Mucosa of gallbladder (tissue), 1 donor: ENCODE measurements at regions not wholly inside any gene's neighbourhood (a gene's known extent, or its start where the extent isn't known, plus 50 kb on each side); places are given as distances from the start of the nearest gene placed in this dataset.

Experiments
- DNase-seq: peaks from one replicate; pipeline ENCODE4 v3.0.0-alpha.2; 2020; ENCODE audit warnings: low spot score
- donor health status: DM: no; HTN: no; CAD: no.

DNA sequence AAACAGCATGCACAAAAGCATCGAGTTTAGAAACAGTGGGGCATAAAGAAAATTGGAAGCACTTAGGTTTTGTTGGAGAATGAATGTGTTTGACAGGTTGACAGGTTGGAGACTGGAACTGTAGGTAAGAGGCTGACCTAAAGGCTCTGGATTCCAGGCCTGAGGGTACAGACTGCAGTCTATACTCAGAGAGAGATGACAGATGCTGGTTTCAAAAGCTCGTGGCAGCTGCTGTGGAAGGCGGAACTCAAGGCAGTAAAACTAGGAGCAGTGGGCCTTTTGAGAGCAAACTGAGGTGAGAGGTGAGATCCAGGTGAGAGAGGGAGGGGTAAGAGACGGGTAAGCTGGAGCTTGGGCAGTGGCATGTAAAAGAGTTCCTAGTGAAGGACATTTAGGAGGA lies 415.2 kb downstream of the TRIML1 start:
- no peak for DNase-seq

DNA sequence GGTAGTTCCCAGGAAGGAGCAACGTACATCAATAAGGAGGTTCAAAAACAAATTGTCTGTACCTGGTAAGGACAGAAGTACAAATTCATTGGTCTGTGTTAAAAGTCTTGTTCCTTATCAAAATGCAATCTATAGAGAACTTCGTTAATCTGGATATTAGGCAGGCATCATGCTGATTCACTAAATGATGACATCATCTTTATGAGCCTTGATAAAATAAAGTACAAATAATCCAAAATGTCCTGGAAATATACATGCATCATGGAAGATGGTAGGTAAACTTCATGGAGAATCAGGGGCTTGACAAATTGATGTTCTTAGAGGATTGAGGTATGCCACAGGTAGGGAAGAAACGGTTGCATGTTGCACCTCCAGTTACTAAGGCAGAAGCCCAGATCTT lies 433.9 kb downstream of the TRIML1 start:
- DNase-seq: no peak

DNA sequence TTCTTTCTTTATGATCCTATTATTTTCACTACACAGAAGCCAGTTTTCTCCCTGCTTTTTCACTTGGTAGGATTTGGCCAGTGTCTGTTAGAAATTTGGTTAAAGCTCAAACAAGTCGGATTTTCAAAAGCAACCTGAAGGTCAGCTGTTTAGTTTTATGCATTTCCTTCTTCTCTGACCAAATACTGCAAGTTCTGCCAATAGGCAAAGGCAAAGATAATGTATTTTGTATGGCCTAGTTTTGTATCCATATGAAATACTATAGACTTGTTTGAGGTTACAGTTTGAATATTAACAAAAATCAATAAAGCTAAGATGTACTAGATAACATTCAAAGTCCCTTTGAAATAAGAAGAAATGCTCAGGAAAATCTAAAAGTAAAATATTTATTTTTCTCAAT lies 439.4 kb downstream of the TRIML1 start:
- no peak for DNase-seq

DNA sequence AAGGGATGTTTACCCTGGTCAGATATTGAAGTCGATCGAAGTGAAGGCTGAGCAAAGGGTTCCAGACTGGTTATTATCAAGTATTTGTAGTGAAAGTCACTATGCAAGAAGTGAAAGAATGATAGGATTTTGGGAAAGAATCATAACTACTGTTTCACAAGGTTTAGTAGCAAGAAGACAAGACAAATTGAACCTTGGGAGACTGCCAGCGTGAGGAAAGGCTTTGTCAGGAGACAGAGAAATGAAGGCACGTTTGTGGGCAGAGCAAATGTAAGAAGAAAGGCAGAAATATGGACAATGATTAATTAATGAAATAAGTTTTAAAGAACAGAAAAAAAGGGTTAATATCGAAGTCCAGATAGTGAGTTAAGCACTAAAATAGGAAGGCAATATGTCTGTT lies 456.8 kb downstream of the TRIML1 start:
- DNase-seq: no peak

DNA sequence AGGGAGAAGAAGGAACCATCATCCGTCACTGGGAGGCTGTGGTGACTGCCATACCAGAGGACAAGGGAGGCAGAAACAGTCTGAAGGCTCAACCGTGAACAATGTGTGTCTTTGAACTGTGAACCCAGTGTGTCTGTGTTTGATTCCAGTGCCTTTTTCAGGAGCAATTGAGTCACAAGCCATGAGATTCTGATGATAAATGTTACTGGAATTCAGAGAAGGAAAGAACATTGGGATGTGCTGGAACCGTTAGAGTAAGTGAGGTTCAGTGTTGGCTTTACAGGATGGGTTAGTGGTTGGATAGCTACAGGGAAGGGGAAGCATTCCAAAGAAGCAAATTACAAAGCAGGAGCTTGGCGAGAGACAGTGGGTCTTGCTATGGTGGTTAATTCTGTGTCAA lies 464.4 kb downstream of the TRIML1 start:
- no peak for DNase-seq

DNA sequence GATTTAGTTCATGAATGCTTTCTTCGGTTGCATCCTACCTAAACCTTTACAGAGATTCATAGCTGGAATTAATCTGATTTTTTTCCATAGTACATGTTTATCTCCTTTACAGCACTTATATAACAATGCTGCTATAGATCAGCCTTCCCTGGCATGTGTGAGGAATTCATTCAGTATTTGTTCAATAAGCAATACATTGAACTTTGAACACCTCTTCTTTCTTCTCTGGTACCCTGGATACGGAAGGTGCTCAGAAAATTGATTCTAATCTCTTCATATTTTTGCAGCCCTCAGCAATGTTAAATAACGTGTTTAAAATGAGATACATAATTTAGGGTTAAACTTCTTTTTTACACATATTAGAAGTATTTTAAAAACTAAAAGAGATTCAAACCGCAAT lies 467.4 kb downstream of the TRIML1 start:
- no peak for DNase-seq

DNA sequence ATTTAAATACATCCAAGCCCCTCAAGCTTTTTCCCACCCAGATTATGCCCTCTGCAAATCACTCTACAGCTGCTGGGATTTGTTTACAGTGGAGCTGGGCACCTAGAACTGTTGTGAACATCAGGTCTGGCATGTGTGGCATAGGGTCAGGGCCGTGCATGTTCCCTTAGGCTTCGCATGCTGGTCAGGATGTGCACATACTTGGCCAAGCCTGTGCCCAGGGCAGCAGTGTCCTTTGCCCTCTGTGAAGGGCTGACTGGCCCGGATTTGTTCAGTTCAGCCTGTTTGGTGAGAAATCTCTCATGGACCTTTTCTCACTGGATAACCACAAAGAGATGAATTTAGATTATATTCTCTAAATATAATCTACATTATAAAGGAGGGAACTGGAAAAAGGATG lies 471.9 kb downstream of the TRIML1 start:
- DNase-seq: no peak

DNA sequence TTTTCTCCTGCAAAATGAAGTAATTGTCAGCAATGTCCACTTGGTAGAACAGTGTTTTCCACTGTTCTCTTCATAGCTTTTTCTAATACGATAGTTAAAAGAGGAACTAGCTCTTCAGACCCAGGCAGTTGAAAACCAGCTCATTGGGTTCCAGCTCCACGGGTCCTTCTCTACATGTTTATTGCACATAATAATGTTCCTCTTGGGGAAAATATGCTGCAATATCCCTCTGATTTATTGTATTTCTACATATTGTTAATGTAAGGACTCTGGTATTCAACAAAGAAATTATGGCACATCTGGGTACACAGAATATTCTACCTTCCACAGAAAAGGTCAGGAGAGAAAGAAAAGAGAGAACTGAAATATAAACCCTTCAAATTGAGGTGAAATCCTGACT lies 473.4 kb downstream of the TRIML1 start:
- DNase-seq: no peak

DNA sequence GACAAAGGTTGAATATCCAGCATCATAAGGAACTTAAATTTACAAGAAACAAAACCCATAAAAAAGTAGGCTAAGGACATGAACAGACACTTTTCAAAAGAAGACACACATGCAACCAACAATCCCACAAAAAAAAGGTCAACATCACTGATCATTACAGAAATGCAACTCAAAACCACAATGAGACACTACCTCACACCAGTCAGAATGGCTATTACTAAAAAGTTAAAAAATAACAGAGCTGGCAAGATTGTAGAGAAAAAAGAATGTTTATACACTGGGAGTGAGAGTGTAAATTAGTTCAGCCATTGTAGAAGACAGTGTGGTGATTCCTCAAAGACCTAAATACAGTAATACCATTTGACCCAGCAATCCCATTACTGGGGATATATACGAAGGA lies 474.7 kb downstream of the TRIML1 start:
- no peak for DNase-seq

DNA sequence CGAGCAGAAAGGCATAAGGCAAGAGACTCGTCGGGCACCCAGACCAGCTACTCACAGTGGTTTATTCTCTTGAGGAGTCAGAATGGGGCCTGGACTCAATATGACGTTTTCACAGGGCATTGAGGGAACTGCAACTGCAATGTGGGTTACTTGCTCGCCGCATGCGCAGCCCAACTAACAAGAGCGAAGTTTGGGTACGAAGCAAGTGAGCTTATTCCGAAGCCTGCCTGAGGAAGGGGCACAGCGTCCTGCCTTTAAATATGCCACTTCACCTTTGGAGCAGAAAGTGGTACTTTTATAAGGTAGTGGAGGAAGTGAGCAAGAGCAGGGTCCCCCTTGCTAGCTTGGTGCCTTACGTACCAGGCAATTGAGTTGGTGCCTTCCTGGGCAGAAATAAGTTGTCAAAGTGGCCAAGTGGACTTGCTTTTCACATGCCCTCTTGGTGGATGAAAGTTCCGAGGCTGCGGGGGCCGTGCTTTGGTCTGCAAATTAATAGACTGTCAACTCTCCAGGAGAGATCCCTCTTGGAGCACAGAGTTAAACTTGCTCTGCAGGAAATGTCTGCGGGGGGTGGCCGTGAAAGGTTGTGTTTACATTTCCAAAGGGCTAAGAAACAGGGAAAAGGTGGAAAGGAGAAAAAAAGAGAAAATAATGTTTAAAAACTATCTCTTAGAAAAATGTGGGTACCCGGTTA lies 480.4 kb downstream of the TRIML1 start:
- DNase-seq: no peak

DNA sequence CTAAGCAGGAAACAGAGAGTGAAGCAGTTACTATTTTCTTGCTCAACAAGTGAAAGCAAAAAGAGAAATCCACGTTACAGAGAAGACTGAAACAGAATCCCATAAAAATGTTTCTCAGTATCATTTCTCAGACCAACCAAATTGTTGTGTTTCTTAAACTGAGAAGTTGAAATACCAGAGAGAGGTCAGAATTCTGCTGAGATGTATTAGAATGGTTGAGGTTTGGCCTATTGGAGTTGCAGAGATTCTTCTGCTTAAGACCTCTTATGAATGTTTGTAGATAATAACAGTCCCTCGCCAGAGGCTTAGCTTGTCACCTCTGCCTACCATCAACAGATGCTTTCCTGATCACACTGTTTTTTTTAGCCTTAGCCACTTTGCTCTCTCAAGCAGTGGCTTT lies 481.4 kb downstream of the TRIML1 start:
- DNase-seq: no peak

DNA sequence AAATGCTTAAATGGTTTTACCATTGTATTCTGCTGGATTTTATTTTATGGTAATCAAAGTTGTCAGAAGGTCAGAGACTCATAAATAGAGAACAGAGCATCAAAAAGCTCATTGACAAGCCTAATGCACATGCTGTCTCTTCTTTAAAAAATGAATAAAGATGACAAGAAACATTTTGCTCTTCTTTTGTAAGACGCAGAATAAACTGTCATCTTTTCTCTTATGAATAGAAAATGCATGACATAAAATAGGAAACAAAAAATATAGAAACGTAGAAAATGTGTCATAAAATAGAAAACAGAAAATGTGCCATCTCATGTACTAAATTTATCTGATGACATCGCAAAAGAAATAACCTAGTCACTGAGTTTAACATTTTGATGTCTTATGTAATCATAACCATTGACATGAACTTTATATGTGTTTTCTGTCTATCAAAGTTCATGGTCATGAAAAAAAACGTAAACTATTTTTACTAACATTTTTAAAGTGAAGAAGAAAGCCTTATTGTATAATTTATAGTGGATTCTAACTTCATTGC lies 484.1 kb downstream of the TRIML1 start:
- DNase-seq: no peak

DNA sequence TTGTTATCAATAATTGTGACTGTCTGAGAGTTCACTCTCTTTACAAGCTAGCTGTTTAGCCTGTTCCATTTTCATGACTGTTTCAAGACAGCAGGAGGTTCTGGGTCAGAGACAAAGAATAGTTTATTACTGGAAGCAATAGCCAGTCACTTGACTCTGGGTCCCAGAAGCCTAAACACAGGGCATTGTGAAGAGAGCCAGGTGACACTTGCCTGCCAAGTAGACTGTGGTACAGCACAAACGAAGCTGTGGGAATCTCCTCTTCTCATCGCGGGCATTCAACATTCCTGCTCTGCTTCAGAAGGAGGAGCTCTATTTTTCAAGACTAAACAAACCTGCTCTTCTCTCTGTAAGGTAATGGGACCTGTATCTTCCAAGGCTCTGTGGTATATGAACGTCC lies 485.1 kb downstream of the TRIML1 start:
- DNase-seq: no peak

DNA sequence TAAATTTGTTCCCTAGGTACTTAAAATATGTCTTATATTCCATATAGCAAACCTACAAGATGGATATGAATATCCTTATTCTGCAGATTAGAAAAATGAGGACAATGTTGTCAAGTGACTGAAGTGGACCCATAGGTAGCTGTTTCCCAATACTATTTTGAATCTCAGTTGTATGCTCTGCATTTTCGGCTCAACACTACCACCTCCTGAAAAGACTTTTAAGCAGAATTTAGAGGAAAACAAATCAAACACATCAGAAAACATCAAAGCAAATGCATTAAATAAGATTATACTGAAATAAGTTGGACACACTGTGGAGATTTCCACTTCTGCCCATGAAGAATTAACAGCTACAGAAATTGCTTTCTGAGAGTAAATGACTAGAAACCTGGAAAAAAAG lies 488.7 kb downstream of the TRIML1 start:
- DNase-seq: no peak

DNA sequence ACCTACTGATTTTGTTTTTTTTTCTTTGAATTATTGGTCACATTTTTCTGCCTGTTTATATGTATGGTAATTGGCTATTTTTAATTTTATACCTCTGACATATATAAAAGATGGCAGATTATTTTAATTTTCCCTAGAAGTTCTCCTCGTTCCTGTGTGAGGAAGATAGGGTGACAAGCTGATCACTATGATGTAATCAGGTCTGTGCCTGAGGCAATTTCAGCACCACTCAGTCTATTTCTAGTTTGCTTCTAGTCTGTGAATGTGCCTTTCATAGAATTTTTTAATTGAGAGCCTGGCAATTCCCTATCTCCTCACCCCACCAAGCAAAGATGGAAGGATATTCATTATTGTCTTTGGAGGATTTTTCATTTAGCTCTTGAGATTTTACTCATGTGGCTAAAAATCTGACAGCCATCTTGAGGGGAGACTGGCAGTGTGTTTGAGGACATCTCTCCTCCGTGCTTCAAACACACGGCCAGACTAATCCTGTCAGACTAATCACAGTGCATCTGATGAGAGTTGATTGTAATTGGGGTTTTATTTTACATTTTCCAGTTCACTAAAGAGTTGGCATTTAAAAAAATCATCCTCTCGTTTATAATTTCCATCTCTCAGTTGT lies 500.3 kb downstream of the TRIML1 start:
- no peak for DNase-seq

DNA sequence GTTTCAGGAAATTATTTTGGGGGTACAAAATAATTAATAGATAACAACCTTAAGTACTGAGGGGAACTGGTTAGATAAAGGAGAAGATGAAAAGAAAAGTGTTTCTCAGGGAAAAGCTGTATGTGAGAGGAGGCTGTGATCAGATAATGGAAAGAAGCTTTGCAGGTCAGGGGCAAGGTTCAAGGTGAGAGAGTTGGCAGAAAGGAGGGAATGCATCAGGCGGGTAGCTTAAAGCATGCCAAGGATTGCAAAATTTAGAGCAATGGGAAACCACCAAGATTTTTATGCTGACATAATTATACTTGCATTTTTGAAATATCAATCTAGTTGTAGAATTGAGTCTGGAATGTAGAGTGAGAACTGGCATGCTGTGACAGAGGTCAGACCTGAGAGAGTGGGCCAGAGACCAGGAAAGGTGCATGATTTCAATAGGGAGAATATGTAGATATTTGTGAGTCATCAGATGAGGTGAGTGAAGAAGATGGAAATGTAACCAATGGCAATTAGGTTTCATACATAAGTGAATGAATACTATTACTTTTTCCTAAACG lies 508.7 kb downstream of the TRIML1 start:
- DNase-seq: no peak

DNA sequence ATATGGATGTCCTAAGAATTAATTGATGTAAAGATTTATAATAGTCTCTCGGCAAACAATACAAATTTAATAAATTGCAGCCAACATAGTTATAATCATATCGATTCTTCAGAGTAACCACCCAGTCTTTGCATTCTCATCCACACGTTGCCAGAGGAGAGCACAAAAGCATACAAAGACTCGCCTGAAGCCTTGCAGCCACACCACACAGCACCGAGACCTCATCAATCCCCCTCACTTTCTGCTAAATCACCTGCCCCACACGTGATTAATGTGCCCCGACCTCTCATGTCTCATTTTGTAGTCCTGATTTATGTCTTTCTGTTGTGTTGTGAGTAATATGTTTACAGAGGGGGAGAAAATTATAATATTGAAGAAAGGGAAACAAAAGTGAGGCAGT lies 510.4 kb downstream of the TRIML1 start:
- no peak for DNase-seq

DNA sequence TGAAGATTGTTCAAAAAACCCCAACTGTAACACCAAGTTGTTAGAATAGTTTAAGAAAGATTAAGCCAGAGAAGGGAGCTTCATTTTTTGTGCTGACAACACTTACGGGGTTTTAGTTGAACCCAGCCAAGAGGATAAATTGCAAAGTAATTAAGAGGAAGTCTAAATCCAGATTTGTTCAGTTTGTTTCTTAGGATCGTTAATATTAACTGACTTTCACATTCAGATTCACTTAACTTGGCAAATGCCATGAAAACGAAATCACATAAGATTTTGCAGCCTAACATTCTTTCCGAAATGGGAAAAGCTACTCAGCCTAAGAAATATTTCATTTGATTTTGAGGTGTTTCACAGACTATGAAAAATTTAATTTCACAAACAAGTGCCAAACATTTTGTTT lies 511.3 kb downstream of the TRIML1 start:
- DNase-seq: no peak

DNA sequence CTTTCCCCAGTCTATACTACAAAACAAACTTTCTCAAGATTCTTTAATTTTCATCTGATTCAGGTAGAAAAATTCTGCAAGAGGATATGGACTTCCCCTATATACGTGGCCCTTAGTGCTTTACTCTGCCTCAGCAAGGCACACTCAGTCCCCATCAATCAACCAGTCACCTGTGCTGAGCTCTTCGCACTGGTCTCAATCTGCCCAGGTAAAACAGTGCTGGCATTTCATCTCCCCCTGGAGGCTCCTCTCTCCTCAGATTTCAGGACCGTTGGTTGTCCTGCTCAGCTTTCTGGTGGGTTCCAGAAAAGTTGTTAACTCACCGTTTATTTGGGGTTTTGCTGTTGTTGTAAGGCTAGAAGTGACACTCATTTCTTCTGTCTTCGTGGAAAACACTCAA lies 518.1 kb downstream of the TRIML1 start:
- no peak for DNase-seq

DNA sequence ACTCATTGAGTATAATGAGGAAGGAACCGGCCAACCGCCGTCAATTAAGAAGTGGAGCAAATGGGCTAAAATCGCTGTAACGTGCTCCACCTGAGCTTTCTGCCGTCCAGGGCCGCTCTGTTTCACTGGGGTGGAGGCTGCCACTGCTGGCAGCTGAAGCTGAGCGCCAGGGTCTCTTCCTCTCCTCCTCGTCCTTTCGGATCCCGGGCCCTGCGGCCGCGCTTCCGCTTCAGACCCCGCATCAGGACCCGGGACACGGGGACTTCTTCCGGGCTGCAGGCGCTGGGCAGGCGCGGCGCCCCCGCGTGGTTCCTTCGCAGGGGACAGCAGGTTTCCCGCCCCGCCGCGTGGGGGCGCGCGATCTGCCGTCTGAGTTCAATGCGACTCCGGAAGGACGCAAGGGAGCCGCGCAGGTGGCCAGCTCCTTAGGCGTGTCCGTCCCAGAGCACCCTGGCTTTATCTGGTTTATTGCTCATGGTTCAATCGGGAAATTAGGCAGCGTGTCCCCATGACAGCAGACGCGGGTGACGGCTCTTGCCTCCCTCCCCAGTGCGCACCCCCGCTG lies 519.8 kb downstream of the TRIML1 start:
- no peak for DNase-seq

DNA sequence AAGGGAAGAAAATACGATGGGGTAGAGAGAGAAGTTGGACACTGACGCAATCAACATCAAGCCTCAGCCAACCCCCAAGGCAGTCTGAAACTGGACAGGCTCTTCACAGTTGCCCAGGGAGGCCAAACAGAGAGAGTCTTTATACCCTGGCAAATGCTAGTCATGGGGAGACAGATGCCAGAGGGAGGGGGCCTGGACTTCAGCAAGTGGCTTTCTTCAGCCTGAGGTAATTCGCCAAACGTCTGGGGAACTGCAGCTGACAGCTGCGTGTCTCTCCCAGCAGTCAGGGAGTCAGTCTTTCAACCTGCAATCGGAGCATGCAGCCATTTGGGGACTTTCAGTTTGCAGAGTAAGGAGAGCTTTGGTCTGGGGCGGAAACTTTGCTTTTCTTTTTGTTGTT lies 521.6 kb downstream of the TRIML1 start:
- DNase-seq: no peak

DNA sequence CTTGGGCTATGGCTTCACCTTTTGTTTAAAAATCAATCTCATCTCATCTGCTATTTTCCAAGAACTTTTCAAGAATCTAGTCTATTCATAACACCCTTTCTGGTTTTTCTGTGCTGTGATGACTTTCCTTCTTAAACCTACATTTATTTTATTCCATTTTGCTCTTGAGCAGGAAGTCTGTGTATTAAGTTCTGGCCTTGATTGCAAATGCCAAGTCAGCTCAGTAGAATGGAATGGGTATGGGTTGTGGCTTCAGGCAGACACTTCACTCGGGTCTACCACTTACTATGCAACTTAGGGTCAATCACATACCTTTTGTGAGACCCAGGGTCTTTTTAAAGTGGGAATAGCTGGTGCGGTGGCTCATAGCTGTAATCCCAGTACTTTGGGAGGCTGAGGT lies 522.3 kb downstream of the TRIML1 start:
- DNase-seq: no peak

DNA sequence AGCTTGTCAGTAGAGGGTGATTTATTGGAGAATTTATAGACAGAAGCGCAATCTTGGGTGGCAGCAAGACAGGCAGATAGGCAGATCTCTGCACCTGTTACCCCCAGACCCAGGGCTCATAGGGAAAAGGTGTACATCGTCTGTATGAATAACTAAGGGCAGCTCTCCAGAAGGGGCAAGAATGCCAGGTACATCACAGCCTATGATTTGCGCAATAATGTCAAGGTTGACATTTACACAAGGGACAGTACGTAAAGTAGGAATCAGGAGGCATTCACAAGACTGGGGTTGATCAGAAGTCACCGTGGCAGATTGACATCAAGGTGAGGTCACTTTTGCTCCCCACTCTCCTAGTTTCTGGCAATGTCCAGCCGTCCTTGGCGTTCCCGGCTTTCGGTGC lies 524.1 kb downstream of the TRIML1 start:
- no peak for DNase-seq
